Mesothelial cell of epicardium (in vitro differentiated cells): ENCODE measurements at regions not wholly inside any gene's neighbourhood (a gene's known extent, or its start where the extent isn't known, plus 50 kb on each side); places are given as distances from the start of the nearest gene placed in this dataset.

Experiments used
- DNase-seq, 2 experiments: peaks; one replicate each; pipeline ENCODE4 v3.0.0; 2021; ENCODE audit warnings: low spot score in 2 of 2; ENCODE audit not compliant: unreplicated experiment in 2 of 2
- H3K27ac Mint-ChIP-seq: 2 replicates; pipeline ENCODE4 v1.8.0; 2021; ENCODE audit warnings: mixed read lengths
- H3K27me3 Mint-ChIP-seq: 2 replicates; pipeline ENCODE4 v1.8.0; 2021; ENCODE audit warnings: low read depth, mixed read lengths
- H3K36me3 Mint-ChIP-seq: 2 replicates; pipeline ENCODE4 v1.8.0; 2021; ENCODE audit warnings: mixed read lengths
- H3K4me1 Mint-ChIP-seq: 2 replicates; pipeline ENCODE4 v1.8.0; 2021; ENCODE audit warnings: mixed read lengths
- H3K4me3 Mint-ChIP-seq: 2 replicates; pipeline ENCODE4 v1.8.0; 2021; ENCODE audit warnings: mild to moderate bottlenecking, moderate library complexity, mixed read lengths
- H3K9me3 Mint-ChIP-seq: 2 replicates; pipeline ENCODE4 v1.8.0; 2021; ENCODE audit warnings: mixed read lengths
- CTCF ChIP-seq: fragments of 200-600 bp; sonication (generic); IDR thresholded peaks from one replicate; pipeline ENCODE4 v1.5.0; 2021; ENCODE audit warnings: antibody characterized with exemption; ENCODE audit not compliant: unreplicated experiment

DNA sequence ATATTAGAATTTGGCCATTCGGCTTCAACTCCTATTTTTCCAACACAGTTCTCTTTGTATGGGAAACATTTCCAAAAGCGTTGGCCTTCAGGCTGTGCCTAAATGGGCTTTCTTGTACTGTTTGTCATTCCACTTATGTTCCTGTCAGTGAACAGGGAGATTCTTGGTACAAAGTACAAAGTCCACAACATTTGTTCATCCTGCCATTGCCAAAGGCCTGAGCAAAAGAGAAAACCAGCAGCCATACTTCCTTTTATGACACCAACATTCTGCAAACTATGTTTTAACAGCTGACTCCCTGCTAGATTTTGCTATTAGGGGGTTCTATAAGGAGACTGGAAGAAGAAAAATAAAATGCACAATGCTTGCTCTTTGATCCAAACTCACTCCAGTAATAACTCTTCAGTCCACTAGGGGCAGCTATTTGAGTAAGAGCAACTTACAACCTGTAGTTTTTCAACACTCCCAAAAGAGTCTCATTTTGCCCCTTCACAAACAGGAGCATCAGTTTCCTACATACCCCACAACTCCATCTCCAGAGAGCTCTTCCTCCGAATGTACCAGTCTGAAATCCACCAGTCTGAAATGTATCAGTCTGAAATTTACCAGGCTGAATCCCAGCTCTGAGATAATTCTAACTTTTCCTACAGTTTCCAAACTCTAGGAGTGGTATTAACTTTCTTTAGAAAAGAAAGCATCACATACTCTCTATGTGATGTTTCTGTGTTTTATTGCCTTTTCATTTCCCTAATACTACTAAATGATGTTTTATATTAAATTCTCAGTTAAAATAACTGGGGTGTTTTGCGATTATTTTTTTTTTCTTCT lies 693.8 kb downstream of the DNAH5 start:
- Mint-ChIP-seq H3K27me3 (no peaks in the 10 kb centered on the region), H3K9me3 (no peaks in the 10 kb centered on the region), H3K4me3 (no peak overlapping the region), H3K27ac (no peak overlapping the region), H3K4me1 (peaks cover 27% of the 10 kb centered on the region), H3K36me3 (no peaks in the 10 kb centered on the region)
- DNase-seq: no peak
- TF ChIP-seq CTCF: peak; percentile 69

GRCh38 chr5:13249854-13250253 lies 694.6 kb downstream of the DNAH5 start:
- Mint-ChIP-seq H3K36me3 (no peaks in the 10 kb centered on the region), H3K27me3 (no peaks in the 10 kb centered on the region), H3K4me1 (peaks cover 31% of the 10 kb centered on the region), H3K4me3 (no peak overlapping the region), H3K27ac (no peak overlapping the region), H3K9me3 (no peaks in the 10 kb centered on the region)
- TF ChIP-seq CTCF: no peak
- DNase-seq: no peak

DNA sequence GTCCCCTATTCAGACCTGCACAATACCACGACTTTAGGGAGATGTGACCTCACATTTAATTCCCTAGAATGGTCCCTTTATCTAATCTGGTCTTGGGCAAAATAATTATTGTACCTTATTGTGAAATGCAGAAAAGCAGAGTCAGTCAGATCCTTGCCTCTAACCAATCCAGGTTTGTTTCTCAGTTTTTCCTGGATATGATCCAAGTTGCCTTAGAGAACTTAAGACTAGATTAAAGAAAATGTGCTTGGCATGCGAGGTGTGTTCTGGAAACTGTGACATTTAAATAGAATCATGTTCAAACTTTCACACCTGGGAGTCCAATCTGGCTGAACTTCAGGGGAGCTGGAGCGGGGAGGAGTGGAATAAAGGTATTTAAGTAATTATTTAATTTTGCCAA lies 696.2 kb downstream of the DNAH5 start:
- Mint-ChIP-seq H3K4me1 (peaks cover 31% of the 10 kb centered on the region), H3K27me3 (no peaks in the 10 kb centered on the region), H3K4me3 (no peak overlapping the region)

GRCh38 chr5:13246053-13246452 lies 698.4 kb downstream of the DNAH5 start:
- Mint-ChIP-seq H3K4me1 (peaks cover 21% of the 10 kb centered on the region), H3K9me3 (no peaks in the 10 kb centered on the region), H3K27me3 (no peaks in the 10 kb centered on the region), H3K36me3 (no peaks in the 10 kb centered on the region), H3K27ac (no peak overlapping the region), H3K4me3 (no peak overlapping the region)
- no peak for TF ChIP-seq CTCF
- no peak for DNase-seq

More for the DNA sequence above, 696.2 kb downstream of the DNAH5 start:
- no peaks in the 10 kb centered on the region for H3K36me3 Mint-ChIP-seq
- no peak for TF ChIP-seq CTCF
- no peak for DNase-seq
- H3K9me3 Mint-ChIP-seq: no peaks in the 10 kb centered on the region
- H3K27ac Mint-ChIP-seq: peak overlapping the region; percentile 33

DNA sequence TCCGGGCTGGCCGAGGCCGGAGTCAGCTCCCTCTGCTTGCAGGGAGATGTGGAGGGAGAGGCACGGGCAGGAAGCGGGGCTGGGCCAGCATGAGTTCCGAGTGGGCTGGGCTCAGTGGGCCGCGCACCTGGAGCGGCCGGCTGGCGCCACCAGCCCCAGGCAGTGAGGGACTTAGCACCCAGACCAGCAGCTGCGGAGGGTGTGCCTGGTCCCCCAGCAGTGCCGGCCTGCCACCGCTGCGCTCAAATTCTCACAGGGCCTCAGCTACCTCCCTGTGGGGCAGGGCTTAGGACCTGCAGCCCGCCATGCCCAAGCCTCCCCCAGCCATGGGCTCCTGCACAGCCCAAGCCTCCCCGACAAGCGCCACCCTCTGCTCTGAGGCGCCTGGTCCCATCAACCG lies 700.3 kb downstream of the DNAH5 start:
- DNase-seq: no peak
- Mint-ChIP-seq H3K27me3 (no peaks in the 10 kb centered on the region), H3K27ac (no peak overlapping the region), H3K4me1 (peaks cover 21% of the 10 kb centered on the region), H3K4me3 (no peak overlapping the region), H3K36me3 (no peaks in the 10 kb centered on the region), H3K9me3 (no peaks in the 10 kb centered on the region)
- no peak for TF ChIP-seq CTCF

DNA sequence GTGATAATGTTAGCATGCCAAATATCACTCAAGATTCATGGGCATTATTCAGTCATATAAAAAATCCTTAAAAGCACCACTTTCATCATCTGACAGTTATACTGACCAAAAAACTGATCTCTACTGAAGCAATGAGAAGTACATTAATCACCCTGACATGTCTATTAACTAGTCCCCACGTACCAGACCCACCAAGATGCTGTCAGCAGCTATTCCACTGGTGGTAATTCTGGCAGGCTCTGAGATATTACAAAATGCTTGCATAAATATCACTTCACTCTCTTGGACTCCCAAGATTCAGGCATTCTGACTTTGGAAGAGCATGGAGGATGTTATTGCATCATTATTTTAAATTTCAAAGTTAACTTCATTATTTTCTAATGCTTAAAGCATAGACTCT lies 717.0 kb downstream of the DNAH5 start:
- Mint-ChIP-seq H3K36me3 (no peaks in the 10 kb centered on the region), H3K4me1 (no peaks in the 10 kb centered on the region), H3K9me3 (peaks cover 11% of the 10 kb centered on the region), H3K4me3 (no peak overlapping the region), H3K27ac (no peak overlapping the region), H3K27me3 (no peaks in the 10 kb centered on the region)
- DNase-seq: no peak
- TF ChIP-seq CTCF: no peak
